ENCODE measurements at regions not wholly inside any gene's neighbourhood (a gene's known extent, or its start where the extent isn't known, plus 50 kb on each side); places are given as distances from the start of the nearest gene placed in this dataset.
A peak's percentile ranks its signal among the peaks of the same experiment; 100 is the strongest.

GRCh38 chr11:101707477-101707876, 123.7 kb upstream of the TRPC6 start:
- Histone ChIP-seq H4K5ac (ENCODE audit: insufficient read length, low read depth, low read length) (no peak overlapping the region), H3K9ac (ENCODE audit: extremely low read depth, insufficient read length, low read length) (no peak overlapping the region), H2BK12ac (ENCODE audit: insufficient read length, low read depth, low read length) (no peak overlapping the region), H3K27me3 (ENCODE audit: insufficient read depth, low read length) (no peaks in the 10 kb centered on the region), H3K79me2 (ENCODE audit: insufficient read depth, low read length) (no peaks in the 10 kb centered on the region), H2BK120ac (ENCODE audit: low read depth, low read length, poor library complexity, severe bottlenecking) (no peak overlapping the region), H3K56ac (ENCODE audit: insufficient read length, low read depth, low read length) (no peak overlapping the region), H3K9me3 (ENCODE audit: control insufficient read depth, low read depth, low read length) (no peaks in the 10 kb centered on the region), H3K23ac (ENCODE audit: insufficient read length, low read depth, low read length) (no peak overlapping the region), H2BK5ac (ENCODE audit: insufficient read length, low read length) (no peak overlapping the region), H2BK15ac (ENCODE audit: low read depth, low read length) (no peak overlapping the region), H4K8ac (replicated peaks; ENCODE audit: insufficient read length, low read depth, low read length) (no peak overlapping the region), H3T11ph (ENCODE audit: low read length) (no peak overlapping the region), H3K79me1 (ENCODE audit: insufficient read depth, low read depth, low read length, poor library complexity, severe bottlenecking) (no peaks in the 10 kb centered on the region), H3K4ac (ENCODE audit: low read depth, low read length) (no peak overlapping the region), H2AFZ (ENCODE audit: low read length) (no peak overlapping the region), H3K14ac (ENCODE audit: insufficient read depth, low read length) (peak overlapping the region; percentile 24; the same call in 1 of the 2 replicates), H3K27ac (ENCODE audit: insufficient read length, low read depth, low read length) (no peak overlapping the region), H3K23me2 (ENCODE audit: insufficient read length, low read depth, low read length, poor library complexity, severe bottlenecking) (no peaks in the 10 kb centered on the region), H3K4me2 (ENCODE audit: insufficient read depth, insufficient read length, low read length) (no peak overlapping the region), H4K20me1 (ENCODE audit: control insufficient read depth, insufficient read depth, insufficient read length) (no peaks in the 10 kb centered on the region), H2AK5ac (ENCODE audit: insufficient read length, low read length) (no peak overlapping the region), H4K91ac (ENCODE audit: insufficient read length, low read depth, low read length) (no peak overlapping the region), H3K4me1 (ENCODE audit: insufficient read depth, low read length) (0 out of 2 replicates have a peak, but pooled peaks cover 3% of the 10 kb centered on the region), H3K18ac (ENCODE audit: insufficient read length, low read depth, low read length) (no peak overlapping the region), H2BK20ac (ENCODE audit: low read depth, low read length, poor library complexity, severe bottlenecking) (no peak overlapping the region)
- Mint-ChIP-seq H3K4me3 (no peak overlapping the region), H3K27me3 (ENCODE audit: low read depth) (no peaks in the 10 kb centered on the region; the same call in 1 of the 2 replicates), H3K9me3 (peaks cover 1 to 5% of the 10 kb centered on the region in 2 experiments; a peak in 3 of 5 replicates), H3K27ac (peak overlapping the region in 2 of 3 experiments; percentile 77 to 85; a peak in 3 of 7 replicates), H3K36me3 (ENCODE audit: insufficient read depth in 1 of 3, low read depth in 3 of 3) (peaks cover 0 to 29% (median 19%) of the 10 kb centered on the region in 3 experiments; a peak in 5 of 7 replicates), H3K4me1 (peaks cover 25 to 35% of the 10 kb centered on the region in 2 experiments)
- no peak for TF ChIP-seq CTCF (conservative IDR thresholded peaks at IDR 0.05)
- WGBS (ENCODE audit: extremely low coverage, insufficient read length, low lambda C conversion rate): no CpG with 5 or more reads among the region's 2 CpGs
- DNase-seq: peak; percentile 32

All from H9 (cell line).